ENCODE measurements at regions not wholly inside any gene's neighbourhood (a gene's known extent, or its start where the extent isn't known, plus 50 kb on each side); places are given as distances from the start of the nearest gene placed in this dataset.

- Histone ChIP-seq H3K4me2 (ENCODE audit: low read length) (no peak overlapping the region), H3K4me1 (ENCODE audit: insufficient read depth, low read length) (no peaks in the 10 kb centered on the region), H3K9ac (ENCODE audit: low read length) (no peak overlapping the region), H4K20me1 (ENCODE audit: low read length) (no peaks in the 10 kb centered on the region), H3F3A (ENCODE audit: low read length, unreplicated experiment) (no peaks in the 10 kb centered on the region), H3K4me3 (ENCODE audit: low read length) (no peak overlapping the region), H3K27ac (ENCODE audit: low read length) (no peak overlapping the region), H3K27me3 (ENCODE audit: low read length) (peaks cover 70% of the 10 kb centered on the region), H3K9me3 (ENCODE audit: low read length) (no peaks in the 10 kb centered on the region), H2AFZ (ENCODE audit: low read length) (no peak overlapping the region), H3K79me2 (ENCODE audit: low read length) (no peaks in the 10 kb centered on the region), H3K36me3 (ENCODE audit: low read depth, low read length) (no peaks in the 10 kb centered on the region), H3K9me2 (replicated peaks; ENCODE audit: low read length) (no peaks in the 10 kb centered on the region)
- ATAC-seq (no peak), DNase-seq (peak; percentile 33)
- TF ChIP-seq CTCF (conservative IDR thresholded peaks at IDR 0.05; ENCODE audit: low read depth, low read length) (peak; percentile 38; the same call in 1 of the 2 replicates), EZH2phosphoT487 (IDR thresholded peaks at IDR 0.05; ENCODE audit: borderline replicate concordance, low read length) (no peak)
- ChIA-PET POLR2A (ENCODE audit: unreplicated experiment) (no interaction called here), CTCF (interaction anchor here (0.5 kb wide), 1 partner anchor 33 kb away, joined by 3 read pairs; no protein-coding TSS in a partner anchor)
- BruUV-seq (replicated peaks): no TSS peak
- intact Hi-C loops (cut with micrococcal nuclease): loop anchor here (5.0 kb wide), 1 partner anchor 46 kb away; no protein-coding TSS in a partner anchor
Measured at GRCh38 chr15:98581715-98582114, 66.6 kb upstream of the IGF1R start.

GRCh38 chr15:98582900-98583554 lies 65.3 kb upstream of the IGF1R start:
- Histone ChIP-seq H3F3A (ENCODE audit: low read length, unreplicated experiment) (no peaks in the 10 kb centered on the region), H3K27ac (ENCODE audit: low read length) (no peak overlapping the region), H3K36me3 (ENCODE audit: low read depth, low read length) (no peaks in the 10 kb centered on the region), H3K9me3 (ENCODE audit: low read length) (no peaks in the 10 kb centered on the region), H3K27me3 (ENCODE audit: low read length) (peaks cover 71% of the 10 kb centered on the region), H3K4me1 (ENCODE audit: insufficient read depth, low read length) (no peaks in the 10 kb centered on the region), H4K20me1 (ENCODE audit: low read length) (no peaks in the 10 kb centered on the region), H2AFZ (ENCODE audit: low read length) (no peak overlapping the region), H3K9ac (ENCODE audit: low read length) (no peak overlapping the region), H3K4me2 (ENCODE audit: low read length) (no peak overlapping the region), H3K79me2 (ENCODE audit: low read length) (no peaks in the 10 kb centered on the region), H3K9me2 (replicated peaks; ENCODE audit: low read length) (no peaks in the 10 kb centered on the region), H3K4me3 (ENCODE audit: low read length) (no peak overlapping the region)
- no TSS peak for BruUV-seq (replicated peaks)
- ChIA-PET CTCF (no interaction called here), POLR2A (ENCODE audit: unreplicated experiment) (no interaction called here)
- no peak for TF ChIP-seq EZH2 (IDR thresholded peaks at IDR 0.05; ENCODE audit: low read length, unreplicated experiment)
- no peak for TF ChIP-seq CTCF (conservative IDR thresholded peaks at IDR 0.05; ENCODE audit: low read depth, low read length)
- no peak for TF ChIP-seq EZH2phosphoT487 (IDR thresholded peaks at IDR 0.05; ENCODE audit: borderline replicate concordance, low read length)
- intact Hi-C loops (cut with micrococcal nuclease): loop anchor here (5.0 kb wide), 1 partner anchor 44 kb away; no protein-coding TSS in a partner anchor
- DNase-seq: no peak
- no peak for ATAC-seq

- H3K4me2 ChIP-seq (ENCODE audit: low read length): no peak overlapping the region
Measured at GRCh38 chr15:98583771-98584430, 64.4 kb upstream of the IGF1R start.

More at GRCh38 chr15:98583771-98584430, 64.4 kb upstream of the IGF1R start:
- no peaks in the 10 kb centered on the region for H3F3A ChIP-seq (ENCODE audit: low read length, unreplicated experiment)
- TF ChIP-seq CTCF (conservative IDR thresholded peaks at IDR 0.05; ENCODE audit: low read depth, low read length): no peak
- TF ChIP-seq EZH2phosphoT487 (IDR thresholded peaks at IDR 0.05; ENCODE audit: borderline replicate concordance, low read length): no peak
- no peak for TF ChIP-seq EZH2 (IDR thresholded peaks at IDR 0.05; ENCODE audit: low read length, unreplicated experiment)
- H3K9me2 ChIP-seq (replicated peaks; ENCODE audit: low read length): no peaks in the 10 kb centered on the region
- no peaks in the 10 kb centered on the region for H3K4me1 ChIP-seq (ENCODE audit: insufficient read depth, low read length)
- intact Hi-C loops (cut with micrococcal nuclease): loop anchor here (5.0 kb wide), 1 partner anchor 43 kb away; no protein-coding TSS in a partner anchor
- peaks cover 72% of the 10 kb centered on the region for H3K27me3 ChIP-seq (ENCODE audit: low read length)
- H2AFZ ChIP-seq (ENCODE audit: low read length): no peak overlapping the region
- no peak overlapping the region for H3K27ac ChIP-seq (ENCODE audit: low read length)
- H3K36me3 ChIP-seq (ENCODE audit: low read depth, low read length): no peaks in the 10 kb centered on the region
- DNase-seq: no peak
- ATAC-seq: no peak
- H3K4me3 ChIP-seq (ENCODE audit: low read length): no peak overlapping the region
- BruUV-seq (replicated peaks): no TSS peak
- H3K9ac ChIP-seq (ENCODE audit: low read length): no peak overlapping the region
- ChIA-PET CTCF (no interaction called here), POLR2A (ENCODE audit: unreplicated experiment) (no interaction called here)
- H3K9me3 ChIP-seq (ENCODE audit: low read length): no peaks in the 10 kb centered on the region
- no peaks in the 10 kb centered on the region for H3K79me2 ChIP-seq (ENCODE audit: low read length)
- H4K20me1 ChIP-seq (ENCODE audit: low read length): no peaks in the 10 kb centered on the region
